Pons (tissue), 1 donor: ENCODE measurements at regions not wholly inside any gene's neighbourhood (a gene's known extent, or its start where the extent isn't known, plus 50 kb on each side); places are given as distances from the start of the nearest gene placed in this dataset.
A peak's percentile ranks its signal among the peaks of the same experiment; 100 is the strongest.
"Not testable (repeated sequence)": the region's sequence is repeated elsewhere in the genome, so short reads cannot be mapped to it uniquely, and the experiment has no call there.

ENCODE experiments used
- DNase-seq: peaks from one replicate; pipeline ENCODE4 v3.0.0-alpha.2; 2016; ENCODE audit warnings: low spot score

DNA sequence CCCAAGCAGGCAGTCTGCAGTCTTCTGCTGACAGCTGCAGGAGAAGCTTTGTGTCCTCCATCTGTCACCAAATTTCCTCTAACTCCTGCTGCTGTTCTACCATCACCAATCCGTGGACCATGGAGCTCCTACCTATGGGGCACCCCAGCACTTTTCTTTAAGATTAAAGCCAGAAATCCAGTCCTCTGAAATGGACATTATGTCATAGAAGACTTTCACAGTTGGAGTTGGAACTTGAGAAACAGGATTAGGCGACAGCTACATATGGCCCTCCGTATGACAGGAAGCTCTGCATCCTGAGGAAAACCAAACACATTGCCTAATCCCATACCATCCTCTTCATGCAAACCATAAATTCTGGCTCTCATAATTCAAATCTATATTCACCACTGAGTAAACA, 470.6 kb upstream of the GALNTL6 start:
- DNase-seq: peak; percentile 3

DNA sequence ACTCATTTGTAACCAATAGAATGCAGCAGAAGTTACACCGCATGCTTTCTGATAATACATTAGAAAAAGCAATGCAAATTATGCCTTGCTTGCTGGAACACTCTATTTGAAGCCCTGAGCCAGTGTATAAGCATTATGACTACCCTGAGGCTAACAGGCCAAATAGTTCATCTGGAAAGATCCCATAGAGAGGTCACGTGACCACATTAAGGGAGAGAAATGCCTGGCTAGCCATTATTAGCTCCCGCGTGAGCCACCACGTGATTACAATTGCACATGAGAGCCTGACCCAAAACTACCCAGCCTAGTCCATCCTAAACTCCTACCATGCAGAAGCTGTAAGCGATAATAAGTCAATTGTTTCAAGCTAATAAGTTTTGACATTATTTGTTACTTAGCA, 472.9 kb upstream of the GALNTL6 start:
- no peak for DNase-seq

DNA sequence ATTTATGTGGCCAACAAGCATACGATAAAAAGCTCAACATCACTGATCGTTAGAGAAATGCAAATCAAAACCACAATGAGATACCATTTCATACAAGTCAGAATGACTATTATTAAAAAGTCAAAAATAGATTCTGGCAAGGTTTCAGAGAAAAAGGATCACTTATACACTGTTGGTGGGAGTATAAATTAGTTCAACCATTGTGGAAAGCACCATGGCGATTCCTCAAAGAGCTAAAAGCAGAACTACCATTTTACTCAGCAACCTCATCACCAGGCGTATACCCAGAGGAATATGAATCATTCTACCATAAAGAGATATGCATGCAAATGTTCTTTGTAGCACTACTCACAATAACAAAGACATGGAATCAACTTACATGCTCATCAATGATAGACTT, 478.7 kb upstream of the GALNTL6 start:
- DNase-seq: no peak

DNA sequence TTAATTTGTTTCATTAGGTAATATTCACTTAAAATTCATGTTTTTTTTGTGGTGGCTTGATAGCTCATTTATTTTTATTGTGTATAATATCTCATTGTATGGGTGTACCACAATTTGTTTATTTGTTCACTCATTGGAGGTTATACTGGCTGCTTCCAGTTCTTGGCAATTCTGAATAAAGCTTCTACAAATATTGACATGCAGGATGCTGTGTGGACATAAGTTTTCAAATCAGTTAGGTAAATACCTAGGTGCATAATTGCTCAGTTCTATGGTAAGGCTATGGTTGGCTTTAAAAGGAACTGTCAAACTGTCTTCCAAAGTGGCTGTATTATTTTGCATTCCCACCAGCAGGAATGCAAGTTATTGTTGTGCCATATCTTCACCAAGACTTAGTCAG, 504.5 kb upstream of the GALNTL6 start:
- DNase-seq: no peak

DNA sequence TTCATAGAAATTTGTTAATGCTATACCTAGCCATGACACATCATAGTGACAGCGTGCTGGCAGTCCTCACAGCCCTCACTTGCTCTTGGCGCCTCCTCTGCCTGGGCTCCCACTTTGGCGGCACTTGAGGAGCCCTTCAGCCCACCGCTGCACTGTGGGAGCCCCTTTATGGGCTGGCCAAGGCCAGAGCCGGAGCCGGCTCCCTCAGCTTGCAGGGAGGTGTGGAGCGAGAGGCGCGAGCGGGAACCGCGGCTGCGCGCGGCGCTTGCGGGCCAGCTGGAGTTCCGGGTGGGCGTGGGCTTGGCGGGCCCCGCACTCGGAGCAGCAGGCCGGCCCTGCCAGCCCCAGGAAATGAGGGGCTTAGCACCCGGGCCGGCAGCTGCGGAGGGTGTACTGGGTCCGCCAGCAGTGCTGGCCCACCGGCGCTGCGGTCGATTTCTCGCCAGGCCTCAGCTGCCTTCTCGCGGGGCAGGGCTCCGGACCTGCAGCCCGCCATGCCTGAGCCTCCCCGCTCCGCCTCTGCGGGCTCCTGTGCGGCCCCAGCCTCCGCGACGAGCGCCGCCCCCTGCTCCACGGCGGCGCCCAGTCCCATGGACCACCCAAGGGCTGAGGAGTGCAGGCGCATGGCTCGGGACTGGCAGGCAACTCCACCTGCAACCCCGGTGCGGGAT, 515.0 kb upstream of the GALNTL6 start:
- not testable (repeated sequence) for DNase-seq

DNA sequence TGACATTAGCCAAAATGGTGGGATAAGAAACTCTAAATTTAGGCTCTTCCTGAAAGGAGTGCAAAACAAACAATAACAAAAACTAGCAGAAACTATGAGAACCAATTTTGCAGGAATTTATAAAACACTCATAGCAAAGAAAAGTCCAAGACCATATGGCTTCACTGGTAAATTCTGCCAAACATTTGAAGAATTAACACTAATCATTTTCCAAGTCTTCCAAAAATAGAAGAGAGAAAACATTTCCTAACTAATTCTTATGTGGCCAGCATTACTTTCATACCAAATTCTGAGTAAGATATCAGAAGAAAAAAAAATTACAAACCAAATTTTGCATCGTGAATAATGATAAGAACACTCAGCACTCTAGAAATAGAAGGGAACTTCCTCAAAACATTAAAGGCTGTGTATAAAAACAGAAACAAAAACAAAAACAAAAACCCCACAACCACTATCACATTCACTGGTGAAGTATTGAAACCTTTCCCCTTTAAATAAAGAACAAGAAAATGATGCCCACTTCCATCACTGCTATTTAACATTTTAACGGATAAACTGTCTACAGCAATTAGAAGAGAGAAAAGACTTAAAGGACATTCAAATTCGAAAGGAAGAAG, 524.3 kb upstream of the GALNTL6 start:
- DNase-seq: peak; percentile 2

DNA sequence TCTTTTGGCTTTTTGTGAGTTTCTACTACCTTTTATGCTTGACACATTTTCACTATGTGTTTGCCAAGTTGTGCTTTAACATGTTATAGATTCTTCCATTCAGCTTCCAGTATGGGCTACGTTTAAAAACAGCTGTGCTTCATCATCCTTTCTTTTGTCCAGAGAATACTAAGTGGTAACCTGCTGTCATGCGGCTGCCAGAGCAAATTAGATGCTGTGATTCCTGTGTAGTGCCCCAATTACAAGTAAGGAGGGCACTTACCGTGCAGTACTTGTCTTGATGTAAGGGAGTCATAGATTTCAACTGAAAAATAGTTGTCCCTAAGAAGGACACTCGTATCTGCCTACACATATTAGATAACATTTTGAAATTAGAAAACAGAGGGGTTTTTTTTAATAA, 531.8 kb upstream of the GALNTL6 start:
- DNase-seq: no peak

DNA sequence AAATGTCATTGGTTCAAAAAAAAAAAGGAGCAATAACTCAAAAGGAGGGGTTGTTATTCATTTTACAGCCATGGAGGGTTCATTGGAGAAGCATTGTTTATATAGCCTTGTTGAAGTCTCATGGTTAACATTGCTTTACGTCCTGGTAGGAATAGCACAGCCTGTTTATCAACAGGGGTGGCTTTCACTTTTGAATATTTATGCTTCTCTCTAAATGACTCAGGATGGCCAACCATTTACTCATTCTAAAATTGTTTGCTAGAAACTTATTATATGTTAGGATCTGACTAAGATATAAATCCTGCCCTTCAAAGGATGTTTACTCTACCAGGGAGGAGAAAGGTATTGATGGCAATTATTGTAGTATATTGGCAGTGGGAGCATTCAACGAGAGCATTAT, 534.1 kb upstream of the GALNTL6 start:
- DNase-seq: no peak

DNA sequence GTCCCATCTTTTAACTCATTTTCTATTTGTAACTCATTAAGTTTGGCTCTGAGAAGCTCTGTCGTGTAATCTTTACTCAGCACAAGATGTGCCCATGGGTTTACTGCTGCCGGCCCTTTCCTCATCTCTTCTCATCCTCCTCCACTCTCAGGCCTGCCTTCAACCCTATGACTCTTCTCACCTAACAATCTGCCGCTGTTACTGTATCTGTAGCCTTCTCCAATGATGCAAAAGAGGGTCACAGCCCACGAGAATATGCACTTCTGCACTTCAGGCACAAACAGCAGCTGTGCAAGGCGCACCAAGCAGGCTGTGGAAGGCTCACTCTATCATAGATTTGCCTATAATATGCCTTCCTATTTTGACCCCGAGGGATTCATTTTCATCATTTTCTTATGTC, 546.5 kb upstream of the GALNTL6 start:
- no peak for DNase-seq

DNA sequence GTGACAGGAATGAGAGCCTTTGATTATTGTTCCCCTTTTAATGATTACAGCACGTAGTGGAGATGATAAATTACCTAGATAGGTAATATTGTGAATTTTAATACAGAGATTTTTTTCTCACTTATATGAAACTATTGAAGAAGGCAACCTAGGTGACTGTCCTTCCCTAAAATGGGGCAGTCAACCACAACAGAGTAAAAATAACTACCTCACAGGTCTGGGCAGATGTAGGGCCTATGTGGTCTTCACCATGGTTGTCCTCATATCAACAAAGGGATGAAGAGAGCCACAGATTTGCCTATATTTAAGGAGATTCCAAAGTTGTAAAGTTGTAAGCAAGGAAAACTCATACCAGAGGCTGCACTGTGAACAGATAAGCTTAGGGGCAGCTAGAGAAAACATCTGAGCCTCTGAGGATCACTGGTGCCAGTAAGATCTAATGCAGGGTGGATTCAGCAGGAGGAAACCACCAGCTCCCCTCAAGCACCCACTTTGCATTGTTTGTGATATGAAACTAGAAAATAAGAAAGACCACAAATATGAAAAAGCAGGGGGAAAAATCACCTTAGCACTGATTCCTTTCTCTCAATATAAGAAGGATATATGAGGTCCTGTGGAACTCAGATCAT, 547.9 kb upstream of the GALNTL6 start:
- no peak for DNase-seq

DNA sequence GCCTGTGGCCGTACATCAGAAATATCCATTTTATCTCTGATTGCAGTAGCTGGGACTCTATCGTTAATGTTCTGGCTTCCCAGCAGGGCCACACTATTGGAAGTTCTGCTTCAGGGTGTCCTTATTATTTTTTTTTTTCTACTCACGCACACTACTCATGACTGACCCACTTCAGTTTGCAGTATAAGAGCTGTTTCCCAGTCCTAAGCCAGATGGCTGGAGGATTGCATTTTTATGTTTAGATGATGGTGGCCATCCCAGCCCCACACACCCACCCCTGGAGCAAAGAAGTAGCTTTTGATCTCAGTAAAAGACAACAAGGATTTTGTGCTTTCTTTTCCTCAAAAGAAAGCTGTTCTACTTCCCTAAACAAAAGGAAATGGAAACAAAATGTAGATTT, 557.0 kb upstream of the GALNTL6 start:
- DNase-seq: no peak

DNA sequence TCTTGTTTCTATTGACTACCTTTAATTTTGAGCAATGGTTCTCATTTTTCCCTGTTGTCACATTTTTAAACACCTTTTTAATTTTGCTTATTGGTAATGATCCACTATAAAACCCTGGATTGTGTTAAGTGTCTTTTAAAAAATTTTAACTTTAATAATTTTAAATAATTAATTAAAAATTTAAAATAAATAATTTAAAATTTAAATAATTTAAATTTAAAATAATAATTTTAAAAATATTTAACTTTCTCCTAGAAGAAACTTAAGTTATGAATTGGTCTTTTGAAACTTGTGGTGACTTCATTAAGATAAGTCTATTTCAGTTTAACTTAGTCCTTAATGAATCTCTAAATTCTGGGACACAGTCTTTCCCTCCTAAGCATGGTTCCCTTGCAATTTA, 566.3 kb upstream of the GALNTL6 start:
- no peak for DNase-seq

DNA sequence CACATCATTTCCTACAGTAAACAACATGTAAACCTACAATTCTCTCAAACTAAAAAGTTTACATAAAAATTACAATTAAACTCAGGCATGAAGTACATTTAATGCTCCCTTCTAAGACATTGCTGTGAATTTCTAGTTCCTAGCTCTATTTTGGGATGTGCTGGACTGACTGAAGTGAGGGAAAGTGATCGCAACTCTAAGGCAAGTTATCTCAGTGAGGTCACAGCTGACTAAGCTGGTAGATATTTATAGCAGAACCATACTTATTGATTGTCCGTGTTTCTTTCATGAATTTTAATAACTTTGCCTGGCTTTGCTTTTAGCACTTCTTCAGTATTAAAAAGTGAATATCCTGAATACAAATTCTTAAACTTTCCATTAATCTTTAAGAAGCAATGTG, 570.4 kb upstream of the GALNTL6 start:
- DNase-seq: no peak

DNA sequence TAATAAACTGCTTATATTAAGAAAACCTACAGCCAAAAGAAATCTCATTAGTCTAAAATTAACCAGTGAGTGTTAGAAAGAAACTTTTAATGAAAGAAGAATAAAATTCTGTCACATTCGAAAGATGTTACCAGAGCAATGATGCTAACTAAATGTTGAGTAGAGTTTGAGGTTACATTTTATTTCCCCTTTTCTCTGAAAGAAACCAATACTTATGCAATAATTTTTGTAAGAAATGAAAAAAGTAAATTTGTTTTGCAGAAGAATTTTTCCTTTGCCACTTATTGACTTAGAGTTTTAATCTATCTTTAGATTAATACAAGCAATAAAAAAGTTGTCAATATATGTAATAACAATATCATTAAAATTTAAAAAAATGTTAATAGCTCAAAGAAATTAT, 574.0 kb upstream of the GALNTL6 start:
- no peak for DNase-seq

DNA sequence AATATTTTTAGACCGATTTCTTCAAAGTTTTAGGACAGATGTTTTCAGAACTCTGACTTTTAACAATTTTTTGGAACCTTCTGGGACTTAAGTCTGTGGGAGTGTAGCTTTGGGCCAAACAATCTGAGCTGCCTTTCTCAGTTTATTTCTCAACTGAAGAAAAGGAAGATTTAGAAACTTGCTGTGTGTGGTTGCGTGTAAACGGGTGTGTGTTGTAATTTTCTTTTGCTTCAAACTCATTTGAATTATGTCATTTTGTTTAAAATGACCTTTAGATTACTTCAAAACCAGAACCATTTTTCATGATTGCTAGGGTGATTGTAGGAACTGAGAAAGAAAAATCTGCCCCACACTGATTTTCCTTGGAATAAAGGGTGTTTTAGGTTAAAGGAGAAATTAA, 577.7 kb upstream of the GALNTL6 start:
- DNase-seq: no peak

DNA sequence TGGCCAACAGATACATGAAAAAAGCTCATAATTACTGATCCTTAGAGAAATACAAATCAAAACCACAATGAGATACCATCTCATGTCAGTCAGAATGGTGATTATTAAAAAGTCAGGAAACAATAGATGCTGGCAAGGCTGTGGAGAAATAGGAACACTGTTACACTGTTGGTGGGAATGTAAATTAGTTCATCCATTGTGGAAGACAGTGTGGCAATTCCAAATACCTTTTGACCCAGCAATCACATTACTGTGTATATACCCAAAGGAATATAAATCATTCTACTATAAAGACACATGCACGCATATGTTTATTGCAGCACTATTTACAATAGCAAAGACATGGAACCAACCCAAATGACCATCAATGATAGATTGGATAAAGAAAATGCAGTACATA, 583.9 kb upstream of the GALNTL6 start:
- DNase-seq: not testable (repeated sequence)

DNA sequence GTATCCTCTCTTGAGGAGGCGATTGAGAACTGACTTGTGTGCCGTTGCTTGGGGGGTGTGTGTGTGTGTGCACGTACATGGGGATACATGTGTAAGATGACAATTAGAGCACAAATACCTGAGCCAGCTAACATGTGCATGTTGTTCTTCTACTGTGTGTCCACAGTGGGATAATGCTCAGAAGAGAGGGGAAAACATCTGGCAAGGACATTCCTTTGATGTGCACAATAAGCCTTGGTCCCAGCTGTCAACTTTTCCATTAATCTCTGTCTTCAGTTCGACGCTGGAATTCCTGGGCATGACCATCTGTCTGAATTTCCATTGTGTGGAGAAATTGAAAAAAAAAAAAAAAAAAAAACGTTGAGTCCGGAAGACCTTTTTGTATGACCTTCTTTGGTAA, 592.0 kb upstream of the GALNTL6 start:
- no peak for DNase-seq

DNA sequence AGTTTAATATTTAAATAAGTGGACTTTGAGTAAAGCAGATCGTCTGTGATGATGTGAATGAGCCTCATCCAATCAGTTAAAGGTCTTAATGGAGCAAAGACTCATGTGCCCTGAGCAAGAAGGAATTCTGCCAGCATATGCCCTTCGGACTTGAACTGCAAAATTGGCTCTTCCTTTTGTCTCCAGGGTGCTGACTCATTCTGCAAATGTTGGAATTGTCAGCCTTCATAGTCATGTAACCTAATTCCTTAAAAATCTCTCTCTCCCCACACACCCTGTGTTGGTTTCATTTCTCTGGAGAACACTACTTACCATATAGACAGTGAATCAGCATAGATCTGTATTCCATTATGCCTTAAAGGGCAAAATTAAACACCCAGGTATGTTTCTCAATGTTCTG, 609.8 kb upstream of the GALNTL6 start:
- no peak for DNase-seq

DNA sequence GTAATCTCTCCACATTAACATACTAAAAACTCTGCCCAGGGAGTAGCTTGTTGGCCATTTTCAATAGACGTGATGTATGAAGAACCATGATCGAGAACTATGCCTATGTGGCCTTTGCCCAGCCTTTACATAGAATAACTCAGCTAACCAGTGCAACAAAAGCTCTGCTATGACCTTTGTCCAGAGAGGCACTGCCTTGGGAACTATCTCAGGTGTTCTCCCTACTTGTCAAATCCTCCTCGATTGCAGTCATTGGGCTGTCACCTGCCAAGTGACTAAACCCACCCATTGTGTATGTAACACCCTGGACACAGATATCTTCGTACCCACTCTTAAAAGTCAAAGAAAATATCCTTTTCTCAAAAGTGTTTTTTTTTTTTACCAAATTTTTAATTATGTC, 610.3 kb upstream of the GALNTL6 start:
- no peak for DNase-seq

DNA sequence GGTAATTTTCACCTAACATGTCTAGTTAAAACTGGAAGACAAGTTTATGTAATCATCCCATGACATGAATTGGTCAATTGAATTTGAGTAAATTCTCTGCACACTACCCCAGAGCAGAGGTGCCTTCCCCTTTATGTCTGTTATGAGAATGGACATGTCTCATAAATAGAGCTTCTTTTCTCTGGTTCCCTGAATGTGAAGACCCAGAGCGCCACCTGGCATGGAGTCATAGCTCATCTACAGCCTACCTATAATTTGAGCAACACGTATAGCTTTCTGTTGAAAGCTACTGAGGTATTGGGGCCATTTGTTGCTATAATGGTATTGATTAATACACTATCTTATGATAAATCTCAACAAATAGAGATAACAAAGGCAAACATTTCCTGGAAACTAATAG, 626.5 kb upstream of the GALNTL6 start:
- no peak for DNase-seq

DNA sequence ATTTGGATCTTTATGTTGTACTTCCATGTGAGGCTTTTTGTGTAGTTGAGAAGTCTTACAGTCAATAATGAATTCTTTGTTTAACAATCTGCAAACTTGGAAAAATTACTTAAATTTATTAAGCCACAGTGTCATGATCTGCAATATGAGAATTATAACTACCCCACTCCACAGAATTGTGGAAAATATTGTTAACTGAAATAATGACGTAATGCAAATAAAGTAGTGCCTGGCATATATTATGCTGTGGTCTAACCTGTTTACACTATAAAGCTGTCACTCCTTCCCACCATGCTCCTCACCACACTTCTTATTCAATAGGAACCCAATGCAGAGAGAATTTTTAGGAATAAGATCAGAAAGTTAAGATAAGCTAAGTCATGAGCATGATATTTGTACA, 632.1 kb upstream of the GALNTL6 start:
- DNase-seq: no peak

DNA sequence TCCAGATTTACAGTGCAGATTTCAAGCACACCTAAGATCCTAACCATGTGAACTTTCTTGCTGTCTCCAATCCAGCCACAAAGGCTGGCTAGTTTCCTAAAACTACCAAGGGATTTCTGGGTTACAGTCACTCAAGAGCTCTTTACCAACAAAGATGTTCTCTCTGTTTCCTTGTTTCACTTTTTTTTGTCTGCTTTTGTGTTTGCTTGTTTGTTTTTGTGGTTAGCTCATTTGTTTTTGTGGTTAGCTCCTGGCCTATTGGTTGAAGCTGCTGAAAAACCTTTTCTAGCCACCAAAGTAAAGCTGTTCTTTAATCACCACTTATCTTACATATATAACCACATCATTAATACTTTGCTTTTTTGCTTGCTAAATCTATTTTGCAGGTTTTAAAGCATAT, 642.5 kb upstream of the GALNTL6 start:
- no peak for DNase-seq

DNA sequence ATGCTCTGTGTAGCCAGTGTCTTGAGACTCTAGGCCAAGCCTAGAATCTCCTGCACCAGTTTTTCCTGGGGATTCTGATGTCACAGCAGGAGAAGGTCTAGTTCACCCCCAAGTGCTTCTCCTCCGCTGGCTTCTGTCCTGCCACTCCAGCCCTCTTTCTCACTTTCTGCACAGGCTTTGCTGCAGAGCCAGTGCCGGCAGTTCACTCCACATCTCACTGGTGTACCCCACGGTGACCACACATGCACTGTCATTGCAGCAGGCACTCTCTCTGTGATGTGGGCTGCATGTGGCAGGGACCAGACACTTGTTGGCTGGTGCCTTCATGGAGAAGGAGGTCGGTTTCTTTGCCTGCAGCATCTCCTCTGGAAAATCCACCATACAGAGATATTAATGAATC, 643.8 kb upstream of the GALNTL6 start:
- no peak for DNase-seq

DNA sequence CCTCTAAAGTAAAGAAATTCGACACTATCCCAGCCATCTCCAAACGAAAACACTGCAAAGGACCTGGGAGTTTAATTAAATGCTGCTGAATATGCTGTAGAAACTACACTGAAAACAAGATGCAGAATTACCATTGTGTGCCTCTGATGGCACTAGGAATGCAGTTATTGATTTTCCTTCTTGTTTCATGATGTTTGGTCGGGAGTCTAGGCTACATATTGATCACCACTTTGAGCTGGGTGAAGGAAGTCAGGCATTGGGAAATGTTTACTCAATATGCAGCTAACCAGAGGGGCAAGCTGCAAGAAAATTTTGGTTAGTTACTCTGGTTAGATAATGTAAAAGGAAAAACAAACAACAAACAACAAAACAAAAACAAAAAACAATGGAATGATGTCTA, 650.7 kb upstream of the GALNTL6 start:
- DNase-seq: no peak
